ENCODE measurements at regions not wholly inside any gene's neighbourhood (a gene's known extent, or its start where the extent isn't known, plus 50 kb on each side); places are given as distances from the start of the nearest gene placed in this dataset.

- Mint-ChIP-seq H3K36me3 (no peaks in the 10 kb centered on the region), H3K27me3 (no peaks in the 10 kb centered on the region), H3K4me3 (no peak overlapping the region), H3K9me3 (peaks cover 9% of the 10 kb centered on the region), H3K27ac (no peak overlapping the region), H3K4me1 (no peaks in the 10 kb centered on the region)
- CTCF ChIA-PET = no interaction called here
- no peak for DNase-seq
These were observed 627.7 kb upstream of the KLF4 start for GRCh38 chr9:108117306-108117705.

- CTCF ChIA-PET = no interaction called here
These were observed 624.0 kb upstream of the KLF4 start for GRCh38 chr9:108113596-108113995.

GRCh38 chr9:108109927-108110690 lies 620.5 kb upstream of the KLF4 start:
- Mint-ChIP-seq H3K9me3 (peaks cover under 1% of the 10 kb centered on the region), H3K4me1 (no peaks in the 10 kb centered on the region), H3K27me3 (no peaks in the 10 kb centered on the region), H3K4me3 (no peak overlapping the region), H3K36me3 (no peaks in the 10 kb centered on the region), H3K27ac (no peak overlapping the region)
- no peak for DNase-seq
- CTCF ChIA-PET = no interaction called here

More at GRCh38 chr9:108113596-108113995, 624.0 kb upstream of the KLF4 start:
- Mint-ChIP-seq H3K9me3 (peaks cover 2% of the 10 kb centered on the region), H3K36me3 (no peaks in the 10 kb centered on the region), H3K27ac (no peak overlapping the region), H3K4me3 (no peak overlapping the region), H3K27me3 (no peaks in the 10 kb centered on the region), H3K4me1 (no peaks in the 10 kb centered on the region)
- DNase-seq = no peak

- Mint-ChIP-seq H3K27ac (no peak overlapping the region), H3K27me3 (no peaks in the 10 kb centered on the region), H3K9me3 (no peaks in the 10 kb centered on the region), H3K4me3 (no peak overlapping the region), H3K4me1 (no peaks in the 10 kb centered on the region), H3K36me3 (no peaks in the 10 kb centered on the region)
- no peak for DNase-seq
- CTCF ChIA-PET = no interaction called here
These were observed 619.4 kb upstream of the KLF4 start for GRCh38 chr9:108108852-108109448.

DNA sequence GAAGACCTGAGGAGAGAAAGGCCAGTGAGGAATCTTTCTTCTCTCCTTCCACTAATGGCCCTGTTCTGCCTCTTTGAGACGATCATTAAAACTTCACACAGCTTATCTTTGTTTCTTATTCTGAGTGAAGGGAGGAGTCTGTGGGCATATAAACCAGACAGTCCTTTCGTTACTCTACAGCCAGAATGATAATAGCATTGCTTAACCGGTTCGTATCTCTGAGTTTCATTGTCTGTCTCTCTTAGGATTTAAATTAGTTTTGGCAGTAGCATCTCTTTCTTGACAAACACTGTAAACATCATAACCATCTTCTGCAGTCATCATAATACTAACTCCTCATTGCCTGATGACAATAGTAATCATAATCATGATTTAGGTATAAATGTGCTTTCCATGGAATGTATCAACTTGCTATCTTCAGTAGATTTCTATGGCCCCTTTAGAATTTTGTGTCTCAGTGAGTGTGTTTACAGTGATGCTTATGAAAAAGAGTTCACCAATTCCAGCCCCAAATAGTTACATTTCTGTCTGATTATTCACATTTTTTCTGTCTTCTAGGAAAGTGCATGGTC lies 618.8 kb upstream of the KLF4 start:
- DNase-seq = no peak
- CTCF ChIA-PET = no interaction called here
- Mint-ChIP-seq H3K4me1 (no peaks in the 10 kb centered on the region), H3K36me3 (no peaks in the 10 kb centered on the region), H3K4me3 (no peak overlapping the region), H3K9me3 (no peaks in the 10 kb centered on the region), H3K27ac (no peak overlapping the region), H3K27me3 (no peaks in the 10 kb centered on the region)

DNA sequence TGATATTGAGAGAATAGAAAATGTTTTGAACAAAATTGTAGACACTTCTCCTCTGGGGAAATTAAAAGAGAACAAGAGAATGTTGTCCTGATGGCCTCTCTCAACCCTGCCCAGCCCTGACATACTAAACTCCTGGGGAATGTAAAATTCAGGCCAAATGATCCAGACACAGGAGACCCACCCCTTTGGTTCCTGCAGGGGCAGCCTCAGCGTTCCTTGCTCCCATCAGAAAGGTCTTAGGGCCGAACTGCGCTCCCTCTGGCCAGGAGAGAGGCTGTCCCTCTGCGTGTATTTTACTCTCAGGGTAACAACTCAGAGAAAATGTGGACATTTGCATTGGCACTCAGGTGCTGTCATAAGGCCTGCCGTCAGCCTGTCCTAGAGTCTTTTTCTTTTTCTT lies 616.3 kb upstream of the KLF4 start:
- Mint-ChIP-seq H3K9me3 (no peaks in the 10 kb centered on the region), H3K27ac (no peak overlapping the region), H3K27me3 (no peaks in the 10 kb centered on the region), H3K4me1 (no peaks in the 10 kb centered on the region), H3K4me3 (no peak overlapping the region), H3K36me3 (no peaks in the 10 kb centered on the region)
- DNase-seq = no peak
- CTCF ChIA-PET = no interaction called here

DNA sequence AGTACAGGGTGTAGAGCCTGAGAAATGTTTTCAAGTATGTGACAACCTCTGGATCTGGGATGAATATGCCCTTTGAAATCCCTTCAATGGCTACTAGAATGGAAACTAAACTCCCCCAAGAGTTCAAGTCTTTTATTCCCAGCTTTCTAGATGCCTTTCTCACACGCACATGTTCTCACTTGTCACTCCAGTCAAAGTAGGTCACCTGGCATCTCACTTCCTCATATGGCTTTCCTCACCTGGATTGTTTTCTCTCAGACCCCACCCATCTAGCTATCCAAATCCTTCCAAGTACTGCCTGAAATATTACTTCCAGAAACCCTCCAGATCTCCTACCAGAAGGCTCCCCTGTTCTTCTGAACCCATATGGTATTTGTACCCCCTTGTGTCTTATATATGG lies 615.4 kb upstream of the KLF4 start:
- Mint-ChIP-seq H3K27ac (no peak overlapping the region), H3K27me3 (no peaks in the 10 kb centered on the region), H3K9me3 (no peaks in the 10 kb centered on the region), H3K36me3 (no peaks in the 10 kb centered on the region), H3K4me3 (no peak overlapping the region), H3K4me1 (no peaks in the 10 kb centered on the region)
- DNase-seq = no peak
- CTCF ChIA-PET = no interaction called here

GRCh38 chr9:108103046-108103693 lies 613.6 kb upstream of the KLF4 start:
- H3K27me3 Mint-ChIP-seq = no peaks in the 10 kb centered on the region
- CTCF ChIA-PET = no interaction called here
- no peak for DNase-seq
- H3K27ac Mint-ChIP-seq = no peak overlapping the region
- no peak overlapping the region for H3K4me3 Mint-ChIP-seq
- H3K36me3 Mint-ChIP-seq = no peaks in the 10 kb centered on the region
- H3K9me3 Mint-ChIP-seq = no peaks in the 10 kb centered on the region
- no peaks in the 10 kb centered on the region for H3K4me1 Mint-ChIP-seq

- CTCF ChIA-PET = no interaction called here
- Mint-ChIP-seq H3K27ac (no peak overlapping the region), H3K4me3 (no peak overlapping the region), H3K4me1 (no peaks in the 10 kb centered on the region), H3K27me3 (no peaks in the 10 kb centered on the region), H3K9me3 (no peaks in the 10 kb centered on the region), H3K36me3 (no peaks in the 10 kb centered on the region)
- DNase-seq = no peak
These were observed 611.8 kb upstream of the KLF4 start for GRCh38 chr9:108101410-108101809.

- CTCF ChIA-PET = no interaction called here
- no peak overlapping the region for H3K27ac Mint-ChIP-seq
- DNase-seq = no peak
- no peak overlapping the region for H3K4me3 Mint-ChIP-seq
- H3K36me3 Mint-ChIP-seq = no peaks in the 10 kb centered on the region
- no peaks in the 10 kb centered on the region for H3K9me3 Mint-ChIP-seq
- H3K4me1 Mint-ChIP-seq = no peaks in the 10 kb centered on the region
- H3K27me3 Mint-ChIP-seq = no peaks in the 10 kb centered on the region
These were observed 611.0 kb upstream of the KLF4 start for GRCh38 chr9:108100571-108100970.

- Mint-ChIP-seq H3K9me3 (no peaks in the 10 kb centered on the region), H3K36me3 (no peaks in the 10 kb centered on the region), H3K27ac (no peak overlapping the region), H3K4me3 (no peak overlapping the region), H3K4me1 (no peaks in the 10 kb centered on the region), H3K27me3 (no peaks in the 10 kb centered on the region)
- no peak for DNase-seq
- CTCF ChIA-PET = no interaction called here
These were observed 610.3 kb upstream of the KLF4 start for GRCh38 chr9:108099854-108100253.

GRCh38 chr9:108095496-108095895 lies 605.9 kb upstream of the KLF4 start:
- peaks cover 7% of the 10 kb centered on the region for H3K9me3 Mint-ChIP-seq
- H3K27me3 Mint-ChIP-seq = no peaks in the 10 kb centered on the region

GRCh38 chr9:108094676-108094993 lies 605.1 kb upstream of the KLF4 start:
- Mint-ChIP-seq H3K27ac (no peak overlapping the region), H3K4me3 (no peak overlapping the region), H3K36me3 (no peaks in the 10 kb centered on the region), H3K4me1 (no peaks in the 10 kb centered on the region), H3K9me3 (peaks cover 9% of the 10 kb centered on the region), H3K27me3 (no peaks in the 10 kb centered on the region)
- CTCF ChIA-PET = no interaction called here
- no peak for DNase-seq

More at GRCh38 chr9:108095496-108095895, 605.9 kb upstream of the KLF4 start:
- Mint-ChIP-seq H3K4me1 (no peaks in the 10 kb centered on the region), H3K4me3 (no peak overlapping the region), H3K36me3 (no peaks in the 10 kb centered on the region), H3K27ac (no peak overlapping the region)
- no peak for DNase-seq
- CTCF ChIA-PET = no interaction called here

- no peak overlapping the region for H3K27ac Mint-ChIP-seq
- DNase-seq = no peak
- no peaks in the 10 kb centered on the region for H3K27me3 Mint-ChIP-seq
- H3K4me3 Mint-ChIP-seq = no peak overlapping the region
- CTCF ChIA-PET = no interaction called here
- H3K4me1 Mint-ChIP-seq = no peaks in the 10 kb centered on the region
- H3K36me3 Mint-ChIP-seq = no peaks in the 10 kb centered on the region
- H3K9me3 Mint-ChIP-seq = peaks cover 9% of the 10 kb centered on the region
These were observed 604.5 kb upstream of the KLF4 start for GRCh38 chr9:108093773-108094675.
